Activated CD8-positive, alpha-beta memory T cell treated with anti-CD3 and anti-CD28 coated beads for 48 hours (primary cell): ENCODE measurements at regions not wholly inside any gene's neighbourhood (a gene's known extent, or its start where the extent isn't known, plus 50 kb on each side); places are given as distances from the start of the nearest gene placed in this dataset.

Source experiments
- DNase-seq, 3 experiments: peaks; one replicate each; pipeline ENCODE4 v3.0.0-alpha.2; 2020; ENCODE audit warnings: low read depth in 2 of 3, low spot score in 2 of 3

DNA sequence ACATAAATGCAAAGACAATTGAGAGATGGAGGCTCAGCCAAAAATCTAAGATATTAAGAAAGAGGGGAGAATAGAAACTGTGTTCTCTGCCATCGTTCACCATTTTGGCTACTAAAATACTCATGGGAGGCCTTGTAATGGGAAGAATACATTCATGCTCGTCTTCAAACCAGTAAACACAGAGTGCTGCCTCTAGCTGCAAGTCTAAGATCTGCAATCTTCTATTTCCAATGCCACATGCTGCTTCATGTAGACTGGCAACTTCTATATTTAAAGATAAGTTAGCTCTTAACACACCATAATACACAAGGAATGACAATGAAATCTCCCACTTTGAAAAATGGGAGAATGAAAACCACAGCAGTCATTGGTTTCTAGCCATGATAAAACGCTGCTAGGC lies 387.3 kb downstream of the HS3ST3B1 start:
- no peak for DNase-seq

DNA sequence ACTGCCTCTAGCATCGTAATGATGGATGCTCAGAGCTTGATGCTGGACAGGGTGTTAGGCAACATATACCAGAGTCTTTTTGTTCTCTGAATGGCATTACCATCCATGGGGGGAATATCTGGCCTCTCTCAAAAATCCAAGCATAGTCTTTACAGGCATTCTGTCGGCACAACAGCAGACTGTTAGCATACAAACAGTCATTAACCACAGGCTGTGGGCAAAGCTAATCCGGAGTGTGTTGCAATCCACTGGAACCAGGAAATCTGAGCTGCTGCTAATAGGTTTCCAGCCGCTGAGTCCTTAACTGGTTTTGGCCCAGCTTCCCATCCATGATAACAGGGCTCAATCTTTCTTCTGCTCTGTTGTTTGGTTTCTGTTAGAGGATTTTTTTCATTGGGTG lies 371.9 kb downstream of the HS3ST3B1 start:
- no peak for DNase-seq

DNA sequence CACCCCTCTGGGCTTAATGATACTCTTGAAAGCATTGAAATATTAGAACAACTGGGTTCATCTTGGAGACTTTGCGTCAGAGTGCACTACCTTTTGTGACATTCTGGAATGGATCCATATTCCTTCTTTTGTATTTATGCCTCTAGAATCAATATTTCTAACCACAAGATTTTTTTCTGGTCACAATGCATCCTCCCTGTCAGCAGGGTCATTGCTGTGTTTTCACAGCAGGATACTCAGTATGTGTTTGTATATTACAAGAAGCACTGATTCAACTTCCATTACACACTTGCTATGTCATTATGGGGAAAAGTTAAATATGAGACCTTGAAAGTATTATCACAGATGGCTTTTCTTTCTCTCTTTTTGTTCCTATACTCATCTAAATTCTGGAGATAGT lies 370.0 kb downstream of the HS3ST3B1 start:
- no peak for DNase-seq

DNA sequence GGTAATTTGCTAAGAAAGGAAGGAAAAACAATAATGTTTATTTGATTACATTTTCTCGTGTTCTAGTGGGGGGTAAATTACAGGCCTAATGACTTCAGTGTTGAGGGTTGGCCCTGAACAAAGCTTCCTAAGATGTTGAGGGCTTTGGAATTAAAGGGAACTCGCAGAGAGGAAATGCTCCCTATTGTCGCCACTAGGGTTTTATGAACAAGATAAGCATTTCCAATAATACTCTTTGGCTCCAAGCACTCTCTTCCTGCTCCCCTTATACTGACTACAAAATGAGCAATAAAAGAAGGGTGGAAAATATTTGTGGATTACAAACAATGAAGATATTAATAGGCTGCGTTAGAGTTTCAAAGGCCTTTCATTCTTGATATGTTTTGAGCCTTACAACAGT lies 363.6 kb downstream of the HS3ST3B1 start:
- no peak for DNase-seq

DNA sequence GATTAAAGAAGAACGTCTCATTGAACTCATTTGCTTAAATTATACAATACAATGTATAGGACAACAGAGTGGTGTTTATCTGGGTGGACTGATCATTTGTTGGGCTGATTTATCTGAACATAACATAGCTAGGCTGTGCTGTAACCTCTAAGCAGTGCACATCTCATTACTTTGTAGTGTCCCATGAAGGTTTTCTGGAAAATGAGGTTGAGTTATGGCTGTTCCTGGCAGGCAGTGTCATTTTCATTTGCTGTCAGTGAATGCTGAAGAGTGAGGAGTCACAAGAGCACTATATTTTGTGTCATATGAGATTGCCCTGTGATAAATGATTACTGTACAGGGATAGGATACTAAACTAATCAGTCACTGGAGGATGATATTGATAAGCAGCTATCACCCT lies 340.2 kb downstream of the HS3ST3B1 start:
- no peak for DNase-seq

DNA sequence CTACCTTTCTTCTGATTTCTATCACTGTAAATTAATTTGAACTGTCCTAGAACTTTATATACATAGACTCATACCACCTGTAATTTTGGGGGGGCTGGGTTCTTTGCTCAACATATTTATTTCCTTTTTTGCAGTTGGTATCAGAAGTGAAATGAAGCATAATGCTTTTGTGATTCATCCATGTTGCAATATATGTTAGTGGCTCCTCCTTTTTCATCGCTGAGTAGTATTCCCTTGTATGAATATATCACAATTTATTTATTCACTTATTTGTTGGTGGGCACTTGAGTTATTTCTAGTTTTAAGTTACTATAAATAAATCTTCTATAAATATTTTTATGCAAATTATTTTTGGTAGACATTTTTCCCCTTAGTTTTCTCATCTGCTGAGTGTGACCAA lies 336.4 kb downstream of the HS3ST3B1 start:
- no peak for DNase-seq

DNA sequence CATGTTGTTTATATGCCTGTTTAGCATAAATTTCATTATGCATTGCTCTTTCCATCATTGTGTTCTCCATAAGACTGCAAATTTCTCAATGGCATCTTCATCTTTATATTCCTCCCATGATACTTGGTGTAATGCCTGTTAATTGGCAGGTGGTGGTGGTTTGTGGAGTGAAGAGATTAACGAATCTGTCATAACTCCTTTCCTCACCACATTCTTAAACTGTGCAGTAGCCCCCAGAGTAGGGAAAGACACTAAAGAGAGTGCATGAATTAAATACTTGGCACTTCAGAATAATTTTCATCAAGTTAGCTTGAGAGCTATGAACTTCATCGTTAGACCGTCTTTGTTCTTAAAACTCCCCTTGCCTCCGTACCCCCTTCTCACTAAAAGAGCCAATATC lies 329.7 kb downstream of the HS3ST3B1 start:
- DNase-seq, result no peak

DNA sequence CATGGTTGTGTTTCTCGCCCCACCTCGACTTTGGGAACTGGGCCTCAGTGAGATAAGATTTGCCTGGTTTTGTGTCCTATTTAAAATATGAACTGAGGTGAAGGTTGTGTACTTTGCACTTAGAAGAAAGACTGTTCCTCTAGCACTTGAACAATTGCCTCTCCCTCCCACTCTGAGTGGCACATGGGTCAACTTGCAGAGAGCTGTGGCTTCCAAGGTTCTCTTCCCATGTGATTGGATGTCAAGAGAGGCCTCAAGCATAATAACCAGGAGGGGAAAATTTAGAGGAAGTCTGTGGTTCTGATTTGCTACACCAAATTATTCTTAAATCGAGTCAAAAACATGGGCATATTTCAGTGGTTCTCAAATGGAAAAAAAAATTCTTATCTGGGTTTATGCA lies 329.2 kb downstream of the HS3ST3B1 start:
- DNase-seq, result no peak

DNA sequence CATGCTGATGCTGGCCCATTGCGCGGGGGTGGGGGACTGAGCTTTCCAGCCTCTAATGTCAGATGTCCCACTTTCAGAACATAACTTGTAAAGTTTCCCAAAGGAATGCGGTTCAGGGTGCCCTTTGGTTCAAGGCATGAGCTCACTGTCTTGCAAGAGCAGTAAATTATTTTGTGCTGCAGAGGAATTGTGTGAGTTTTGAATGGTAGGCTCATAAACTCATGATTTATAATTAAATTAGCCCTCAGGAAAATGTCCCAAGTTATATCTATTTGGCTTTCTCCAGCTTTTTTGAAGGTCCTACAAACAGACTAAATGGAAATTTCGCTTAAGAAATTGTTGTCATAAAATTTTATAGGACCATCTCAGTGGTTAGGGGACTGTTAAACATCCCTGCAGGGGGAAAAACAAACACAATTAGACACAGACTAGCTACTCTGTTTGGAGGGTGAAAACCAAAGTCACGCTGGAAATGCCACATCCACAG lies 321.8 kb downstream of the HS3ST3B1 start:
- no peak for DNase-seq

DNA sequence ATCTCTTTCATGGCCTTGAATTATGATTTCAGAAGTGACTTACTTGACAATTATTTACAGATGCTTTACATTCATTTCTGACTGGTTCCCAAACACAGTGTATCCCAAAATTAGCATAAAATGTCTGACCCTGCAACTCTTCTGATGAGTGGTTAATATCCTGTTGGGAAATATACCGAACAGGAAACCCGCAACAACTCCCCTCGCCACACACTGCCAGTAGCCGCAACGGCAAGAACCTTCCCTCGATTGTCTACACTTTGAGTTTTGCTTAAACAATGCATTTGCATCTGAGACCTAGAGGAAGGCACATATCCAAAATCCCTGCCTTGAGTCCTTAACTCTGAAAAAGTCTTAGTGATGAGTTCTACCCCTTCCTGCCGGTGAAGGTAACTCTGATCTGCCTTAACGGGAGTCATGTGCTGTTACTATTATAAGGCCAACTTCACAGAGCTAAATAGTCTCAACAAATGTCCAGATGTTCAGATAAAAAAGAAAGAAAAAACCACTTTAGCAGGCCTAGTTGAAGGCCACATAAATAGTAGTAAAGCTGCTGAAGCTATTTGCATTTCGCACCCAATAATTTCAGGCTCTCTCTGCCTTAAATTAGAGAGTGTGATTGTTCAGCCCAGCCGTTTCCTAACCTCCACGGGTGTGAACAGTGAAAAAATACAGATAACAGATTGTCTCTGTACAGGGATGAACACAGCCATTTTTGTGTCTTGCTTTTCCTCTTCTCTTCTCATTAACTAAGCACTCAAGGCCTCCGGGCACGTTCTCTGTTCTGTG lies 321.1 kb downstream of the HS3ST3B1 start:
- DNase-seq, result no peak

DNA sequence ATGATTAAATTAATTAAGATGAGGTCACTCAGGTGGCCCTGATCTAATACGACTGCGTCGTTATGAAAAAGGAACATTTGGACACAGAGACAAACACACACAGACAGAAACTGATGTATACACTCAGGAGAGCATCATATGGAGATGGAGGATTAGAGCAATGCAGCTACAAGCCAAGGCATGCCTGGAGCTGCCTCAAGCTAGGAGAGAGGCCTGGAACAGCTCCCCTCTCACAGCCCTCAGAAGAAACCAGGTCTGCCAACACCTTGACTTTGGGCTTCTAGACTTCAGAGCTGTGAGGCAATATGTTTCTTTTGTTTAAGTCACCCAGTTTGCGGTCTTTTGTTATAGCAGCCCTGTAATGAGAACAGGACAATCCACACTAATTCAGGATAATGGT lies 318.9 kb downstream of the HS3ST3B1 start:
- no peak for DNase-seq

DNA sequence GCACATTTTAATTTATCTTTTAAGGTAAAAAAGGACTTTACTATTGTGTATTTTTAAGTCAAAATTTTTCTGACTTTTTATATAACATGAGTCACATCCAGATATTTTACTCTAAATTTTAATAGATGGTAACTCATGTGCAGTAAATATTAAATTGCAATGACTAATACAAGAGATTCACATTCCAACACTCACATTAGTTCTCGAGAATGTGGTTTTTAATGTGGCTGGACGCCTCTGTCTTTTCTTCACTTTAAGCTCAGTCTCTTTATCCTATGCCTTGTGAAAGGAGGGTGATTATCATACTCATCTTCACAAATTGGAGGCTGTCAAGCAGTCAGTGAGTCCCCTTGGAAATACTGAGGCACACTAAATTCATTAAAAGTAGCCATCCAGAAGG lies 315.6 kb downstream of the HS3ST3B1 start:
- DNase-seq, result no peak

DNA sequence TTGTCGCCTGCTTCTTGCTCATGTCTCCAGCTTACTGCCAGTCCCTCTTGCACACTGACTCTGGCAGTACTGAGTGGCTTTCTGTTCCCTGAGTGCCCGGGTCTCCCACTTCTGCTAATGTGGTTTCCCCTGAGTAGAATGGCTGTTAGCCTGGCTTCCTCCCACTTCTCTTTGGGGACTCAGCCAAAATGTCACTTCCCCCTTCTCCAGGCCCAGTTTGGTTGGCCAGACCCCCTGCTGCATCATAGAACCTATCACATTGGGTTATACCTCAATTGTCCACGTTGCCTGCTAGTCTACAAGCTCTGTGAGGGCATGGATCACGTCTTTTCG lies 304.4 kb downstream of the HS3ST3B1 start:
- no peak for DNase-seq

DNA sequence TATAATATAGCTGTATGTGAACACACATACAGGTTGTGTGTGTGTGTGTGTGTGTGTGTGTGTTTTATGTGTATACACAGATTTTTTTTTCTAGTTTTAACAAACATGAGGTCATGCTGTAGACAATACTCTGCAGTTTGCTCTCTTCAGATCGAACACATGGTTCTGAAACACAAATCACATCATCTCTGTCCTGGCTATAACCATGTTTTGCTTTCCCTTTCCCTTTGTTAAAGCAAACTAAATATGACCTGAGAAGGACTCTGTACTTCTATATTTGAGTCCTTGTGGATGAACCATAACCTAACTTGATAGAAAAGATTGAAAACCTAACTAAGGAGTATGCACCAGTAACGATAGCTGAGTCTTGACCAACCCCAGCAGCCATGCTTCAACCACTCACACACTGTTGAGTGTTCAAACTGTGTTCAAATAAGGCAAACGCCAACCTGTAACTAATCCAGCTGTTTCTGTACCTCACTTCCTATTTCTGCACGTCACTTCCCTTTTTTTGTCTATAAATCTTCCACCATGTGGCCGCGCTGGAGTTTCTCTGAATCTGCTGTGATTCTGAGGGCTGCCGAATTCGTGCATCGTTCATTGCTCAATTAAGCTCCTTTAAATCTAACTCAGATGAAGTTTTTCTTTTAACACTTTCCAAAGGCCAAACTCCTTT lies 303.8 kb downstream of the HS3ST3B1 start:
- DNase-seq, result no peak

DNA sequence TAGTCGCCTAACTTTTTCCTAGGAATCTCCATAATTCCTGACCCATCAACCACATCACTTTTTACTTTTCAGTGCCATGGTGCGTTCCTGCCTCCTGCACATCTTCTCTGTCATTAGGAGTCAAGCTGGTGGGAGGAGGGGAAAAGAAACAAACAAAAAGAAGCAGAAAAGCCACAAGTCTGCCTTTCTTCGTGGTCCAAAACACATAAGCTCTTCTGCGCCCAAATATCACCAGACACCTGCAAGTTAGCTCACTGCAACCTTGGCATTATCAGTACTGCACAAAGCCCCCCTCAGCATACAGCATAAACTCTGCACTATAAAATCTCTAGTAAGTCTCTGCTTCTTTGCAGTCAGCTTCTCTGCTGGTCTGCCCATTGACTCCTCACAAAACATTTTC lies 295.3 kb downstream of the HS3ST3B1 start:
- DNase-seq, result no peak

DNA sequence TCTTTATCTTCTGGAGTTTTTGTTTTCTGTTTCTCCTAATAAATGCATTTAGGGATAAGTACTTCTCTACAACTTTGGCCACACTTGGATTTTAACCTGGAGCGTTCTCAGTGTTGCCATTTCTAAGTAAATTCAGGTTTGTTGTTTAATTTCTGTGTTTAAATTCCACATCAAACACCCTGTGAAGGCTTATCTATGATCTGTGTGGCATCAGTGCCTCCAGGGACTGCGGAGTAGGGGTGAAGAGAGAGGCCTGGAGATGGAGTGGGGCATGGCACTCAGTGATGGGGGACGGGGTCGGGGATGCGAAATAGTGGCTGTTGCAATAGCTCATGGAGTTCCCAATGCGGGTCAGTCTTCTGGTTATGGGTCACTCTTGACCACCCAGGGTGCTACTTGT lies 294.8 kb downstream of the HS3ST3B1 start:
- DNase-seq, result no peak

DNA sequence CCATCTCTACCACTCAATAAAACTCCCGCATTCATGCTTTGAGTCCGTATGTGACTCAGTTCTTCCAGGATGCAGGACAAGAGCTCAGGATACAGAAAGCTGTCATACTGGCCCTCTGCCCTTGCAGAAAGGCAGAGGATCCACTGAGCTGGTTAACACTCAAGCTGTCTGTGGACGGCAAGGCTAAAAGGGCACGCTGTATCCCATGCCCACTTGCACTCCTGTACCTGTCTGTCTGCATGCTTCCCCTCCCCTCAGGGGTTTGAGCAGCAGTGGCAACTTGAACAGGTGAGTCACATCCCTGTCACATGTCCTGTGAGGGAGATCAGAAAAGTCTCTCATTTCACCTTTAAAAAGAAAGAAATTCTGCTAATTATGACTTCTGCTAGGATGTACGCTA lies 293.8 kb downstream of the HS3ST3B1 start:
- no peak for DNase-seq

DNA sequence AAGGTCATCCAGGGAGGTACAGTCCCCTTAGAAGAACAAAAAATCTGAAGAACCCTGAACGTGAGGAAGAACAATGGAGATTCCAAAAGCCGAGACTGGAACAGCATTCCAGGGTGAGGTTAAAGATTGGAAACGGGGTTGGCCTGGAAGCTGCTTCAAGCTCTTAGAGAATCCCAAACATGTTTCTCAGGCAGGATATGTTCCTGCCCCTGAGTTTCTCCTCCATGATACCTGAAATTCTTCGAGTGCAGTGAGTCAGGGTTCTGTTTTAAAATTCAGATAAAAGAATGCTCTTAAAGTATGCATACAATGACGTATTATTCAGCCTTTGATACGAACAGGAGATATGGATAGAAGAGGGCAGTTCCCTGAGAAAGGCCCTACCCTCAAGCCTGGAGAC lies 293.1 kb downstream of the HS3ST3B1 start:
- DNase-seq, result no peak

DNA sequence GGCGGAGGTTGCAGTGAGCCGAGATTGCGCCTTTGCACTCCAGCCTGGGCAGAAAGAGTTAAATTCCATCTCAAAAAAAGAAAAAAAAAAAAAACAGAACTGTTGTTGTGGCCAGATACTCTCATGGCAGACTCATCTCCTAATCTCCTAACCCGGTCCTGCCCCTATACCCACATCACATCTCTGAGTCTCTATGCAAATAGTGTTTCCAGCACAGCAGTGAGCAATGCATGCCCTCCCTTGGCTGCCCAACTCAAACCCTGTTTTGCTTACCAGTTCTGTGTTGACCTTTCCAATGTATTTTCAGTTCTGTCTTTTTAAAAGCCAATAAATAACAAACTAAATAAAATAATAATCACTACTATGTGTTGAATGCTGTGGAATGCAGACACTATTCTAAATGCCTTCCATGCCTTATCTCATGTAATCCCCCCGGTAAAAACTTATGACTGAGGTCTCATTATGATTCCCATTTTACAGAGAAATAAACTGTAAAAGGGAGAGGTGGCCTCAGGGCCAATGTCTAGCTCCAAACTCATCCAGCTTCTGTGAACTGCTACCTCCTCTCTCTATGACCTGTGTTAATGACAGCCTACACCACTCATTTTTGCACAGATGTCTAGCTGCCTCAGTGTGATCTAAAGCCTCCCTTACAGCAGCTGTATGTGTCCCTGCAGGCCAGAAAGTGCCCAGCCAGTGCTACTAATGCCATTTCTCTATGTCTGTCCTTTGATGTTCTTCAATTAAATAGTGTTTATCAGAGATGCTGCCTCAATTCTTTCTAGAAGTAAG lies 289.8 kb downstream of the HS3ST3B1 start:
- DNase-seq, result no peak

DNA sequence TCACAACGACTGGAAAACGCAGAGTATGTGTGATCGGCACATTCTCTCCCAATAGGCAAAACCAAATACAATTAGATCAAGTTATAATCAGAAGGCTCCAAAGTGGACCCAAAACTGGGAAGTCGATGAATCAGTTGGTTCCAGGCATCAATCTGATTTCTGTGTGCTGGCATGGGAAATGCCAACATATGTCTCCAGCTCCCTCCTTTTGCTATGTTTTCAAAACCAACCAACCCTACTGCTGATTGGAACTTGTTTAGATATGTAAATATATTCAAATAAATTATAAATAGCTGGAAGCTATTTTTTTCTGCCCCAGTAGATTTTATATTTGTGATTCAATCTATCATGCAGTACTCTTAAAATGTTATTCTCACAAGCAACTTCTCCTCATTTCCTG lies 284.2 kb downstream of the HS3ST3B1 start:
- no peak for DNase-seq

DNA sequence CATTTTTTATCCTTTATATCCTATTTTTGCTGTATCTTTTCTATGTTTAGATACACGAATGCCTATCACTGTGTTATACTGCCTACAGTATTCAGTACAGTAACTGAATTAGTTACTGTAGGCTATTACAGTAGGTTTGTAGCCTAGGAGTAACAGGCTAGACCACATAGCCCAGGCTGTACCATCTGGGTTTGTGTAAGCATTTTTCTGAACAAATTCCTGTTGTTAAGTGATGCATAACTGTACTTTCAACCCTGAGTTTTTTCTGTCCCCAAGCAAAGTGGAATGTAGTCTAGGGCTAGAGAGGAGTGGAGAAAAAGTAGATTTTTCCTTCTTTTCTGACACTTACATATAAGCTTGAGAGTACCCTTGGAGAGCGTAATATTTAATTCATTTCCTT lies 282.1 kb downstream of the HS3ST3B1 start:
- DNase-seq, result no peak

DNA sequence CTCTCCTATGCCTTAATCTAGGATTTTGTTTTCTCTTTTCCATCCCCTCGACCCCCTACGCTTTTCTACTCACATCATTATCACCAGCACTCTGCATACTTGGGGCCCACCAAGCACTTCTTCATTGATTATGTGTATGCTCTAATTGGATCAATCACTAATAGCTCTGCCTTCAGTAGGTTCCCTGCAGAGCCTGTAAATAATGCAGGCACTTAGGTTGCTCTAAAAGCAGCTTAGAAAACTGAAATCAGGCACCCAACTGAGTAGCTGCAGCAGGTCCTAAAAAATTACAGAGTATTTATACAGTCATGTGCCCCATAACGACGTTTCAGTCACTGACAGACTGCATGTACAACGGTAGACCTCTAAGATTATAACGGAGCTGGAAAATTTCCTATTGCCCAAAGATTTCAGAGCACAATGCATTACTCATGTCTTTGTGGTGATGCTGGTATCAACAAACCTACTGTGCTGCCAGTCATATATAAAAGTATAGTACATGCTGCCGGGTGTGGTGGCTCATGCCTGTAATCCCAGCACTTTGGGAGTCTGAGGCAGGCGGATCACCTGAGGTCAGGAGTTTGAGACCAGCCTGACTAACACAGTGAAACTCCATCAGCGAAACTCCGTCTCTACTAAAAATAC lies 280.4 kb downstream of the HS3ST3B1 start:
- no peak for DNase-seq
